HS-27A (cell line): ENCODE measurements at regions not wholly inside any gene's neighbourhood (a gene's known extent, or its start where the extent isn't known, plus 50 kb on each side); places are given as distances from the start of the nearest gene placed in this dataset.
"Not testable (repeated sequence)": the region's sequence is repeated elsewhere in the genome, so short reads cannot be mapped to it uniquely, and the experiment has no call there.

Source experiments
- DNase-seq: peaks from one replicate; pipeline ENCODE4 v3.0.0-alpha.2; 2012; ENCODE audit warnings: low read depth, missing footprints

DNA sequence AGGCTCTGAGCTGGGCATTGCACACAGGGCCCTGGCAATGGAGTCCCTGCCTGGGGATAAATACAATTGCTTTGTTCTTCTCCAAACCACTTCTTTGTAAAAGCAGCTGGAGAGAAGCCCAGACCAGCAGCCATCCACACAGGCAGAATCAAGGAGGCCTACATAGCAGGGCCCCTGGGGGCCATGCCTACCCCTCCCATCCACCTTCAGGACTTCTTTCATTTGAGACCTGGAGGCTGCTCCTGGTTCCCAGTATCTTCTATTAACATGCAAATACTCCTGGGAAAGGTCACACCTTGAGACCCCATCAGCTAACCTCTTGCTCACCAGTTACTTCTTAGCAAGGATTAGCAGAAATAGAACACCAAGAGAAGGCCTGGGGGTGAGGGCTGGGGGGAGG lies 511.1 kb downstream of the SOX6 start:
- DNase-seq, result no peak

DNA sequence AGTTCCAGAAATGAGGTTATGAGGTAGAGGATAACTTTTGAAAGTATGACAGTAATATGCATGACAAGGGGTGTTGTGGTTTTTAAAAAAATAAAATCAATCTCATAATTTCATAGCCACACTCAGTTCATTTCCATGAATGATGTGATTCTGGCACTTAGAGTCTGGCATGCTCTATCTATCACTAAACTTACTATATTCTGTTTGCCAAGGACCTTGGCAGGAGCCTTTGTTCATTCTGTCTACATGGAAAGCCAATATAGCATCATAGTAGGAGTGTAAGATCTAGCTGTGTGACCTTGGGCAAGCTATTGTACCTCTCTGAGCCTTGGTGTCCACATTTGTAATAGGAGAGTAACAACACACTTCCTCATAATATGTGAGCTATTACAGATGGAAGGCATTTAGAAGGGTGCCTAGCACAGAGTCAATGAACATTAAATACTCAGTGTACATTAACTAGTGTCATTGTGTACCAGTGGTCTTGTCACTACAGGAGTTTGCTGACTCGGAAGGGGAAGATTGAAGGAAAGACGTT lies 507.6 kb downstream of the SOX6 start:
- no peak for DNase-seq

DNA sequence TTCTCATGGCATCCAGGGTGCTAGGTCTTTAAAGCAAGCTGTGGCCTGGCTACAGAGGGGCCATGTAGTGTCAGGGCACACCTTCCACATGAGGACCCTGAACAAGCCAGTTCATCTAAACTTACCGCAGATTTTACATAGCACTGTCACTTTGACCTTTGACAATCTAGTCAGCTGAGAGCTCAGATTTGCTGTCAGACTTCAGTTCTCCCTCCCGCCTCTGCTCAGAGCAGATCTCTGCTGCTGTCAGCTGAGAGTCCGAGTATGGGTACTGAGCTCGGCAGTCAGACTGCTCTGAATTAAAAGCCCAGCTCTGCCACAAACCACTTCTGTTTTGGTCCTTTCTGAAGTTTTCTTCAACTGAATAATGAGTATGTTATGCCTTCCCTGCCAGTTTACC lies 507.1 kb downstream of the SOX6 start:
- DNase-seq, result no peak

DNA sequence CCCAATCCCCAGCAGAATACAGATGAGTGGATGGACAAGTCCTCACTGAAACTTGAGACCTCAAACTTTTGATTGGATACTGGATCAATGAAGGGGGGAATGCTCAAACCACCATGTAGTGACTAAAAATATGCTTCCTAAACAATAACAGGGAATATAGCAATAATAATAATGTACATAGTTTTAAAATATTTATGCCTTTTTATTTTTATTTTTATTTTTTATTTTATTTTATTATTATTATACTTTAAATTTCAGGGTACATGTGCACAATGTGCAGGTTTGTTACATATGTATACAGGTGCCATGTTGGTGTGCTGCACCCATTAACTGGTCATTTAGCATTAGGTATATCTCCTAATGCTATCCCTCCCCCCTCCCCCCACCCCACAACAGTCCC lies 506.0 kb downstream of the SOX6 start:
- not testable (repeated sequence) for DNase-seq

DNA sequence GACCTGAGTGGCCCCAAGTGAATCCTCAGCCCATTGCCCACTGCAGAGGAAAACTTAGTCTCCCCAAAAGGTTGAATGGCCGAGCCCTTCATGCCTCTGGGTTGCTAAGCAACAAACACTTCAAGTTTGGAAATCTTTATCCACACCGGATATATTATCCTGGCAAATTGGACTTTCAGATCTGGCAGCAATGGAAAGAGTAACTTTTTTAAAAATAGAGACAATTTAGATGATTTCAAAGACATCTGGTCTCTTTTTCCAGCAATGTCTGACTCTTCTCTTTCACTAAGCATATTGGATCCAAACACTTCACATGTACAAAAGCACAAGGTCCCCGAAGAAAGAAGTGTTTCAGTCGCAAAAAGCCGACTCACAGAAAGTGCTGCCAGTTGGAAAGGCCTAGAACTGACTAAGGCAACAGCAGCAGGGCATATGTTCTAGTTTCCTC lies 505.3 kb downstream of the SOX6 start:
- no peak for DNase-seq

DNA sequence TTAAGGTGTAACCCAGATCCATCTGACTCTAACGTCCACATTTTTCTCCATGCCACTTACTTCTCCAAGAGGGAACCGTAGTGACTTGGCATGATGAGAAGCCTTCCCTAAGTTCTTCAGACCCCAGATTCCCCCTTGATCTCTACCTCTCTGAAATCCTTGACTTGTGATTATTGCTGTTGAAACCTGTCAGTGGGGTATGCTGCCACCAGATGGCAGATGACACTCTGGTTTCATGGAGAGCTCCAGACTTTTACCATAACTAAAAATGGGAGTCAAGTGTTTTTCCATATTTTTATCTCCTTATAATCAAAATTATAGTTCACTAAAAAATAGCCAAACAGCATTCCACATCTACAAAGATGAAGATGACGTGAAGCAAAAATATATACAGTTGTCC lies 504.2 kb downstream of the SOX6 start:
- DNase-seq, result no peak

DNA sequence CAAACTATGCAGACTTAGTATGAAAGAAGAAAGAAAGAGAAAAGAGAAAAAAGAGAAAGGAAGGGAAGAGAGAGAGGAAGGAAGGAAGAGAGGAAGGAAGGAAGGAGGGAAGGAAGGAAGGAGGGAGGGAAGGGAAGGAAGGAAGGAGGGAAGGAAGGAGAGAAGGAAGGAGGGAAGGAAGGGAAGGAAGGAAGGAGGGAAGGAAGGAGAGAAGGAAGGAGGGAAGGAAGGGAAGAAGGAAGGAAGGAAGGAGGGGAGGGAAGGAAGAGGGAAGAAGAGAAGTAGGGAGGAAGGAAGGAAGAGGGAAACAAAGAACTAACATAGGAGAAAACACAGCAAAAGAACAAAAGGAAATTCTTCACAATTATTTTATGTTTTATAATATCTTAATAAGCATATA lies 502.1 kb downstream of the SOX6 start:
- no peak for DNase-seq

DNA sequence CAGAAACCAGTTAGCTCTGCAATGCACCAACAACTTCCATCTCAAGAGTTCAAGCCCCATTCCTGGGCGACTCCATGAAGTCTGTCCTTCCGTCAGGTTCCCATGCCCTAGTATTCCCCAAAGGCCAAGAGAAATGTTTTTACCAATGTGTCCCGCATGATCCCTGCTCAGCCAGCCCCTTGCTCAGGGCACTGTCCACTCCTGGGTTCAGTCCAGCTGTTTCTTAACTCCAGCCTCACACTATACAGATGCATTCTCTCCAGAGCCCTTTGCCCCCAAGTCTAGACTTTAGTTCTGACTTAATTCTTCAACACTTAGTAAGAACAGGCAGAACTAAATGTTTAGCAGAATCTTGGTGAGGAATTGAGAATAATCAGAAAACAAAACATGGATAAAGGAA lies 497.5 kb downstream of the SOX6 start:
- no peak for DNase-seq

DNA sequence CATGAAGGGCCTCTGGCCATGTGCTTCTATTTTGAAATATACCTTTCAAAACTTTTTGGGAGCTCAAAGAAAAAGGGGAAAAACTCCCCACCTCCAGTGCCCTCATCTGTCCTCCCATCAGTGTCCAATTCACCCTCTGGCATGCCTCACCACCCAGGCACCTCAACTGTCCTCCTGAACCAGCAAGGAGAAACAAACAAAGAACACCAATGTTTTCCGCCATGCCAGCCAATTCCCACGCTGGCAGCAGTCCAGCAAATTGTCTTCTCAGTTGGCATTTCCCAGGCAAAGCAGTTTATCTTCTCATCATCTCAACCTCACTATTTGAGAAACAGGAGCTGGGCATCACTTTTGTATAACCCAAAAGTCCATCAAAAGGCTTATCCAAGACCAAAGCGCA lies 496.9 kb downstream of the SOX6 start:
- no peak for DNase-seq

DNA sequence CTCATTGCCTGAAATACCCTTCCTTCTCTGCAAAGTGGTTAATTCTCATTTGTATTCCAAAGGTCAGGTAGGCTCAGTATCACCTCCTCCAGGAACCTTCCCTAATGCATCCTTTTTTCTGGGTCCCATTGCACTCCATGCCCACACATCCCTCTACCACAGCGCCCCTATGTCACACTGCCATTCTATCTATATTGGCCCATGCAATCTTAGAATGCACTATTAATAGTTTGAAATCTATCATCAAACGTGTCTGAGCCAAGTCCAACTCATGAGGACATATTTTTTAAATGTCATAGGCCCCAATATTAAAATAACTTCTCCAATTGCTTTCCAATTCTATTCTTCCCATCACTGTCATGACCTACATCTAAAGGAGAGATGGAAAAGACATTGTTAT lies 495.1 kb downstream of the SOX6 start:
- DNase-seq, result no peak

DNA sequence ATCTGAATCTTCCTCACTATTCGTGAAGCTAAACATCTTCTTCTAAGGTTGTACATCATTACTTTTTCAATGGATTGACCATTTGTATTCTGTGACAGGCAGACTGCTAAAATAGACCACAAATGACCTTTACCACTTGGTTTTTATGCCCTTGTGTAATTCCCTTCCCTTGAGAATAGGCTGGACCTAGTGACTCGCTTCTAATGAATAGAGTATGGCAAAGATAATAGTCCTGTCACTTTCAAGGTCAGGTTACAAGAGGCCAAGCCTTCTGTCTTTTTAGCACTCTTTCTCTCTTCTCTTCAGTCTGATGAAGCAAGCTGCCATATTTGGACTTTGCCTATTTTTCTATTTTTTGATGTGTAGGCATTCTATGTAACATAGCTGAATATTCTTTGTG lies 492.9 kb downstream of the SOX6 start:
- DNase-seq, result no peak

DNA sequence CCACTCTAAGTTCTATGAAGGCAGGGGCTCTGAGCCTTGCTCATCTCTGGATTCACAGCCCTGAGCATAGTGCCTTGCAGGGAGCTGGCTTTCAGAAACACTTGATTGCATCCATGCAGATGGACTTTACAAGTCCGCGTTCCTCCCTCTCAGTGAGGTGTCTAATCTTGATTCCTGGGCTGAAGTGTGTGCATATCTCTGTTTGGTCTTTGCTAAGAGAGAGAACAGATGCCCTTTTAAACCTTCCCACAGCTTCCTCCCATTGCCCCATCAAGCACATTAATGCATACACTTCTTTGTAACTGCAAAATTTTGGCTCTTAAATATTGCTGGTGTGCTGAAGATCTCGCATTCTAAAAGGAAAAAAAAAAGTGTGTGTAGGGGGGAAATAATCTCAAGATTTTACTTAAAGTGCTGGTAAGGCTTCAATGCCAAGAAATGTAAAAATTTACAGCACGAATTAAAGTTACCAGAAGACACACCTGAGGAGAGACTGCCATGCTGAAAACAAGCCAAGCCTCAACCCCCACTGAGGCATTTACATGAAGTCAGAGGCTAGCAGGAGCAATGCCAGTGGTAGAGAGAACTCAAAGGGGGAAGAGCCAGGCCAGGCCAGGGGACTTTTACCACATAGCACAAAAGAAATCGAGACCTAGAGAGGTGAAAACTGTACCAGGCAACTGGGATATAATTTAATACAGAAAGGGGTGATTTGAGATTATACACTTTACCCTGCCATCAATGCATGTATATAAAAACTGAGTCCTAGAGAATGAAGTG lies 492.1 kb downstream of the SOX6 start:
- DNase-seq, result no peak

DNA sequence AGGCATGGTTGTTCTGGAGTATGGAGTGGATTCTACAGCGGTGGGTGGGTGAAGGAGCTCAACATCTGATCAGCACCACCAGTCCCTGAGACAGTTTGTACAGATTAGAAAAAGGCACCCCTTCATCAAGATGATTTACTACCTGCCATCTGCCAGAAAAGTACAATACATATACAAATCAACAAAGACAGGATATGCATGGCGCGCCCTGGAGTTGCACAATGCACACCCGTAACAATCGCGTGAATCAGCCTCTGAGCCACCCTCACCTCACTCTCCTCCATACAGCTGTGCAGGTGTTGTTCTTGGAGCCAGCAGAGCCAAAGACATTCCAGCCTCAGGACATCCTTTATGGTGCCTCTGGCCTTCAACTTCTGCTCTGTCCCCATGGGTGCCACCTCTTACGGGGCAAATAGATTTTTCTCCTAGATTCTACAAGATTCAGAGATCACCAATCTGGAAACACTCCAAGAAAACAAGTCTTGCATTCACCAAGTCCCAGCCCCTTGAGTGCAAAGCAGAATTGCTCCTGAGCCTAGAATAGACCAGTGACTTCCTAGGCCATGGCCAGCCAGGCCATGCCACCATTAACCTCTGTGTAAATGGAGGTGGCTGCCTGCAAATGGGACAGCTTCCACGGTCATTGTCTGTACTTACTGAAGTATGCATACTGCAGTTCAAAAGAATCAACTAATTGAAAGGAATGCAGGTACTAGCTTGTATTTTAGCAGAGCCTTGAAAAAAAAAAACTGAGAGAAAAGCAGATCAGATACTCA lies 490.9 kb downstream of the SOX6 start:
- no peak for DNase-seq

DNA sequence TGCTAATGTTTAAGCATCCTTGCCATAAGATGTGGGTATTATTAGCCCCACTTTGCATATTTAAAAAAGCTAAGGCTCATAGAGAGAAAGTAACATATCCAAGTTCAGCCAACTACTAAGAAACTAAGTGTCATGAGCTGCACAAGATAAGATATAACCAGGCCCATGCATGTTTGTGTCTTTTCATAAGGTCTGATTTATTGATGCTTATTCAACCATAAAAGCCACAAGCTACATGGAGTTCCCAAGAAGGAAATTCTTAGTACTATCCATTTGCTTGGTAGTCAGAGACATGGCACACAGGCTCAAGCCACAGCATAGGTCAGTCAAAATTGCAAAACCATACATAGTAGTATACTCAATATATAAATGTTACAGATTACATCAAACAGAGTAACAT lies 488.5 kb downstream of the SOX6 start:
- no peak for DNase-seq

DNA sequence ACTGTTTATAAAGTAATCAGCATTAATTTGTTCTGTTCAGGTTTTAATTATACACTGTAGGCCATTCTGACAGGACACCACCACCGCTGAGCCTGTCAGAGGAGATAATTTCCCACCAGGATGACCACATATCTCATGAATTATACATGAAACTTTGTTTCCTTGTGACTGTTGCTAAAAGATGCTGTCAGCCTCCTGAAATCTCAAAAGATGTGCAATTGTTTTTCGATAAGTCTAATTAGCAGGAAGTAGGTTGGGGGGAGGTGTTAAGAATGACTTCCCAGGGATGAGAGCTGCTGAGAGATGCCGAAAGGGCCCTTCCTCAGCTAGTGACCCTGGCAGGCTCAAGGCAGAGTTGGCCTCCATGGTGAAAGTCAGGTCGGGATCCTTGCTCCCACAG lies 485.4 kb downstream of the SOX6 start:
- DNase-seq, result no peak

DNA sequence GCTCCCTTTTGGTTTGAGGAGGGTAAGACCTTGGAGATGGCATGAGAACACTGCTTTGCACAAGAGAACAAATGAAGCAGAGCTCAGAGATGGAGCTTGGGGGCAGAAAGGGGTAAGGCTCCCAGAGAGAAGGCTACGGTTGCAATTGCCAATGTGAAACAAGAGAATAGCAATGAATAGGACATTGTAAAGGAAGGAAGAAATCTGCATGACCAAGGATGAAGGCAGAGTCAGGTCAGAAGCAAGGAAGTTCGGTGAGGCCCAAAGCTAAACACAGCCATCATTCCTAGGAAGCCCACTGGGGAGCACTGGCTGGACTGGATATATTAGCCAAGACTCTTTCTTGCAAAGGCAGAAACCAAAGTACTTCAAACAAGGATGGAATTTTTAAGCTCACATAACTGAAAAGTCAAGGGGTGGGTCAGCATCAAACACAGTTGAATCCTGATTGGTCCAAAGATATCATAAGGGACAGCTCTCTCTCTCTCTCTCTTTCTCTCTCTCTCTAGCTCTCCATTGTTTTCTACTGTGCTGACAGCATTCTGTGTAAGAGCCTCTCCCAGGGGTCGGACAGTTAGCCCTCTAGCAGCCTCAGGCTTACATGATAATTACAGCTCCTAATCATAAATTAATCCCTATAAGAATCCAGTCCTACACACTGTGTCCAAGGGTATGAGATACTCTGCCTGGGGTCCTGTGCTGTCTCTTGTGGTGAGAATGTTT lies 484.3 kb downstream of the SOX6 start:
- no peak for DNase-seq

DNA sequence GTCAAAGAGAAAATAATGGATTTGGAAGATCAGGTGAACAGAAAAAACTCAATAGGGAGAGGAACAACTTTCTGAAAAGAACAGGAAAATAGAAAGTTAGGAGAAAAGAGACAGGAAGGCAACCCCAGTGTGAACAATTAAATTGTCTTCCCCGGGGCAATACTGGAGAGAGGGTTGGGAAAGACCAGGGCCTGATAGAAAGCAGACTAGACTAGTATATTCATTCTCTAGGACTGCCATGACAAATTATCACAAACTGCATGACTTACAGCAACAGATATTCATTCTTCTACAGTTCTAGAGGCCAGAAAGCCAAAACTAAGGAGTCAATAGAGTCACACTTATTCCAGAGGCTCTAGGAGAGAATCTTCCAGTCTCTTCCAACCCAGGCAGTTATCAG lies 482.8 kb downstream of the SOX6 start:
- no peak for DNase-seq

DNA sequence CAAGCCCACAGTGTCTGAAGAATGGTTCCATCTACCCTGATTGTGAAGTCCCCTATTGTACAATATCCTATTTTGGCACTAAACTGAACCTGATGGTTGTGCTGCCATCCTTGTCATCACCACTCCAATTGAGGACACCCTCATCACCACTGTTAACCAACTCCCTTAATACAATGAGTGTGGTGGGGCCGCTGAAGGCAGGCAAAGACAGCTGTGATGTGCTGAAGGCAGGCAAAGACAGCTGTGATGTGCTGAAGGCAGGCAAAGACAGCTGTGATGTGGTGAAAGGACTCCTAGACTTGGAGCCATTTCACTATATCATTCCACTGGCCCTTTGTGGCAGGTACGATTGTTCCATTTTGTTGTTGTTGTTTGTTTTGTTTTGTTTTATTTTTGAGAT lies 481.6 kb downstream of the SOX6 start:
- no peak for DNase-seq

DNA sequence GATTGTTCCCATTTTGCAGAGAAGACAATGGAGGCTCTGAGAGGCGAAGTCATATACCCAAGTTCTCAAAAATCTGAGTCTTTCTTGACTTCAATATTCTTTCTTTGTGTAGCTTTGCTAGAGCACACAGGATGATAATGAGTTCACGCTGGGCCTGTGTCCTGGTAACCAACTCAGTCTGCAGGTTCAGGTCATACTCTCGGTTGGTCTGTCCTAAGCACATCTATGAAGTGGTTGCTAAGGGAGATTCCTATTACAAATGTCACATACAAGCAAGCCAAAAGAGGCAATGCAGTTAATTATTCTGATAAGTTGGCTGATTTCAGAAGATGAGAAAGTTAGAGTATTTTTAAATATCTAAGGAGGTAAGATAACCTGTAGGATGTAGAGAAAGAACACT lies 481.0 kb downstream of the SOX6 start:
- no peak for DNase-seq

DNA sequence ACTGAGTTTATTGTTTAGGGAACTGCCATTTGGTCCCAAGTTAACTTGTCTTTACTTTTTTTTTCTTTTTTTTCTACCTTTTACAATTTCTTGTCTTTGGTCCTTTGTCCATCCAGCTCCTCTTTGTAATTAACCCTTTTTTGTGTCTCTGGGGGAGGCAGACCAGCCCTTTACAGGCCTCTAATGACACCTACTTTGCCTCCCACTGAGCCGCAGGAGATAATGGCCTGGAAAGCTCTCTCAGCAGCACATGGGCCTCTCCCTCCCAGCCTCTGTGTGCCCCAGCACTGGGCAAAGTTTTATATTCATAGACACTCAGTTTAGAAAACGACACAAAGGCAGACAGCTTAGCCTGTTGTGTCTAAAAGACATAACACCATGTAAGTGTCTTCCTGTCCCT lies 480.4 kb downstream of the SOX6 start:
- DNase-seq, result no peak

DNA sequence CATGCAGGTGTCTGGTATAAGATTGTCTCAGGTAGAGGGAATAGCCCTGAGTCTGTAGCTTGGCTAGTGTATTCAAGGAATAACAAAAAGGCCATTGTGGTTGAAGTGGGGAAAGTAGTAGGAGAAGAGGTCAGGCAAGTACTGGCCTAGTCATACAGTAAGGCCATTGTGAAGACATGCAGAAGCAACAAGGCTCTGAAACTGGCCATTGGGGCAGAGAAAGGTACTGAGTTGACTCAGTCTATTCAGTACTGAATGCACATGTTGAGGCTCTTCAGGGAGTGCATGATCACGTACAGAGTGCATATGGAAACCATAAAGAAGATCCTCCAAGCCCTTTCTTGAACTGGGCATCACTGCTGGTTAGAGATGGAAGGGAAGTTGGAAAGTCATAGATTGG lies 477.6 kb downstream of the SOX6 start:
- DNase-seq, result no peak

DNA sequence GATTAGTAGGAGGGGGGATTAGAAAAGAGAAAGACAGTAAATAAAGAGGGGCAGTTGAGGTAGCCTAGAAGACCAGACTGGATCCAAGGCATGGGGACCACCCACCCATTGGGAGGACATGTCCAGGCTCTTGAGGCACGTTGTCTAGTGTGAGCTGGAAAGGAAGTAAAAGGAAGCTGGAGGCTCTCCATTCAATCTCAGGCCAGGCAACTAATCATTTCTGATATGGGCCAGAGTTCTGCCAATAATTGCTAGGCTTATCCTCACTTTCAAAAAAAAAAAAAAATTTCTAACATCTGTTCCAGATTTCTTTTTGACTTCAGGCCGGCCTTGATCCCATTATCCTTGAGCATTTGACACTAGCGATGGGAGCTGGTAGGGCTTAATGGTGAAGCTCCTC lies 476.1 kb downstream of the SOX6 start:
- DNase-seq, result no peak
